ENCODE measurements at regions not wholly inside any gene's neighbourhood (a gene's known extent, or its start where the extent isn't known, plus 50 kb on each side); places are given as distances from the start of the nearest gene placed in this dataset.

- DNase-seq (ENCODE audit: low read depth in 1 of 2, low spot score in 1 of 2): no peak
- no peaks in the 10 kb centered on the region for H3K9me3 ChIP-seq (ENCODE audit: low read depth)
- no peak overlapping the region for H3K27ac ChIP-seq
- no peaks in the 10 kb centered on the region for H3K36me3 ChIP-seq
- no peaks in the 10 kb centered on the region for H3K4me1 ChIP-seq (ENCODE audit: low read depth)
- H3K27me3 ChIP-seq: no peaks in the 10 kb centered on the region
- no peak for TF ChIP-seq CTCF (IDR thresholded peaks at IDR 0.05; ENCODE audit: low read depth, low read length)
- no peak overlapping the region for H3K4me3 ChIP-seq
Measured at GRCh38 chr2:12951657-12951973, 234.9 kb downstream of the TRIB2 start.

- TF ChIP-seq CTCF (IDR thresholded peaks at IDR 0.05; ENCODE audit: low read depth, low read length): no peak
- Histone ChIP-seq H3K27me3 (no peaks in the 10 kb centered on the region), H3K9me3 (ENCODE audit: low read depth) (no peaks in the 10 kb centered on the region), H3K36me3 (no peaks in the 10 kb centered on the region), H3K27ac (no peak overlapping the region), H3K4me3 (no peak overlapping the region), H3K4me1 (ENCODE audit: low read depth) (no peaks in the 10 kb centered on the region)
- no peak for DNase-seq (ENCODE audit: low read depth in 1 of 2, low spot score in 1 of 2)
Measured at GRCh38 chr2:12953596-12953995, 236.9 kb downstream of the TRIB2 start.

- H3K9me3 ChIP-seq (ENCODE audit: low read depth): no peaks in the 10 kb centered on the region
- H3K36me3 ChIP-seq: no peaks in the 10 kb centered on the region
- no peak overlapping the region for H3K27ac ChIP-seq
- TF ChIP-seq CTCF (IDR thresholded peaks at IDR 0.05; ENCODE audit: low read depth, low read length): no peak
- DNase-seq (ENCODE audit: low read depth in 1 of 2, low spot score in 1 of 2): no peak
- H3K27me3 ChIP-seq: no peaks in the 10 kb centered on the region
- no peak overlapping the region for H3K4me3 ChIP-seq
- no peaks in the 10 kb centered on the region for H3K4me1 ChIP-seq (ENCODE audit: low read depth)
Measured at GRCh38 chr2:12955864-12956263, 239.1 kb downstream of the TRIB2 start.

GRCh38 chr2:12957251-12957650 lies 240.5 kb downstream of the TRIB2 start:
- H3K27me3 ChIP-seq: no peaks in the 10 kb centered on the region
- DNase-seq (ENCODE audit: low read depth in 1 of 2, low spot score in 1 of 2): no peak
- no peak for TF ChIP-seq CTCF (IDR thresholded peaks at IDR 0.05; ENCODE audit: low read depth, low read length)
- no peaks in the 10 kb centered on the region for H3K36me3 ChIP-seq
- H3K4me3 ChIP-seq: no peak overlapping the region
- H3K4me1 ChIP-seq (ENCODE audit: low read depth): no peaks in the 10 kb centered on the region
- no peak overlapping the region for H3K27ac ChIP-seq
- H3K9me3 ChIP-seq (ENCODE audit: low read depth): no peaks in the 10 kb centered on the region

DNA sequence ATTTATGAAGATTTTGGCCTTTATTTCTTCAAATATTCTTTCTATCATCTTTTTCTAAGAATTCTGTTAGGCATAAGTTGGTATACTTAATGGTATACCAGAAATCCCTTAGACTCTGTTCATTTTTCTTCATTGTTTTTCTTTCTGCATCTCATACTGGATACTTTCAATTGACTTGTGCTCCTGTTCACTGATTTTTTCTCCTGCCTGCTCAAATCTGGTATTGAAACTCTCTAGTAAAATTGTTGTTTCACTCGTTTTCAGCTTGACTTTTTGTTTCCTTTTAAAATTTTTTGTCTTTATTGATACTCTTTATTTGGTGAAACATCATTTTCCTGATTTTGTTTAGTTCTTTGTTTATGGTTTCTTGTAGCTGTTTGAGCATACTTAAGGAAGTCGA lies 243.2 kb downstream of the TRIB2 start:
- no peak for TF ChIP-seq CTCF (IDR thresholded peaks at IDR 0.05; ENCODE audit: low read depth, low read length)
- DNase-seq (ENCODE audit: low read depth in 1 of 2, low spot score in 1 of 2): no peak
- no peaks in the 10 kb centered on the region for H3K9me3 ChIP-seq (ENCODE audit: low read depth)
- no peaks in the 10 kb centered on the region for H3K36me3 ChIP-seq
- H3K27ac ChIP-seq: no peak overlapping the region
- H3K4me3 ChIP-seq: no peak overlapping the region
- no peaks in the 10 kb centered on the region for H3K27me3 ChIP-seq
- H3K4me1 ChIP-seq (ENCODE audit: low read depth): no peaks in the 10 kb centered on the region

GRCh38 chr2:12960671-12961070 lies 243.9 kb downstream of the TRIB2 start:
- Histone ChIP-seq H3K9me3 (ENCODE audit: low read depth) (no peaks in the 10 kb centered on the region), H3K4me1 (ENCODE audit: low read depth) (no peaks in the 10 kb centered on the region), H3K27me3 (no peaks in the 10 kb centered on the region), H3K27ac (no peak overlapping the region), H3K4me3 (no peak overlapping the region), H3K36me3 (no peaks in the 10 kb centered on the region)
- DNase-seq (ENCODE audit: low read depth in 1 of 2, low spot score in 1 of 2): no peak
- no peak for TF ChIP-seq CTCF (IDR thresholded peaks at IDR 0.05; ENCODE audit: low read depth, low read length)

Measured in cardiac muscle cell (in vitro differentiated cells and primary cell).